HFF-Myc (cell line): ENCODE measurements at regions not wholly inside any gene's neighbourhood (a gene's known extent, or its start where the extent isn't known, plus 50 kb on each side); places are given as distances from the start of the nearest gene placed in this dataset.

Experiments
- DNase-seq: peaks from one replicate; pipeline ENCODE4 v3.0.0-alpha.2; 2011; ENCODE audit warnings: low read depth; ENCODE audit errors: extremely low read depth
- H3K4me3 ChIP-seq: replicated peaks from 2 replicates; pipeline ENCODE4 v1.5.1; 2011; ENCODE audit warnings: low read depth, mild to moderate bottlenecking, control low read depth, low read length
- CTCF ChIP-seq: IDR thresholded peaks from 2 replicates; pipeline ENCODE4 v1.5.1; 2012; ENCODE audit warnings: mild to moderate bottlenecking, low read depth, low read length, control low read depth; ENCODE audit errors: missing control alignments

GRCh38 chr21:26280148-26280547 lies 109.6 kb upstream of the APP start:
- DNase-seq = no peak
- H3K4me3 ChIP-seq = no peak overlapping the region
- TF ChIP-seq CTCF = no peak

- no peak overlapping the region for H3K4me3 ChIP-seq
- no peak for DNase-seq
- TF ChIP-seq CTCF = no peak
Measured at GRCh38 chr21:26275801-26276200, 105.2 kb upstream of the APP start.

- no peak overlapping the region for H3K4me3 ChIP-seq
- no peak for DNase-seq
- no peak for TF ChIP-seq CTCF
Measured at GRCh38 chr21:26273686-26274313, 103.2 kb upstream of the APP start.

- no peak overlapping the region for H3K4me3 ChIP-seq
- no peak for DNase-seq
- TF ChIP-seq CTCF = no peak
Measured at GRCh38 chr21:26267389-26267788, 96.8 kb upstream of the APP start.

- H3K4me3 ChIP-seq = no peak overlapping the region
- DNase-seq = no peak
- TF ChIP-seq CTCF = no peak
Measured at GRCh38 chr21:26246073-26246472, 75.5 kb upstream of the APP start.

GRCh38 chr21:26245428-26245827 lies 74.9 kb upstream of the APP start:
- TF ChIP-seq CTCF = no peak
- DNase-seq = no peak
- H3K4me3 ChIP-seq = no peak overlapping the region

- no peak overlapping the region for H3K4me3 ChIP-seq
- no peak for TF ChIP-seq CTCF
- DNase-seq = no peak
Measured at GRCh38 chr21:26238646-26239045, 68.1 kb upstream of the APP start.
